ENCODE measurements at regions not wholly inside any gene's neighbourhood (a gene's known extent, or its start where the extent isn't known, plus 50 kb on each side); places are given as distances from the start of the nearest gene placed in this dataset.

DNA sequence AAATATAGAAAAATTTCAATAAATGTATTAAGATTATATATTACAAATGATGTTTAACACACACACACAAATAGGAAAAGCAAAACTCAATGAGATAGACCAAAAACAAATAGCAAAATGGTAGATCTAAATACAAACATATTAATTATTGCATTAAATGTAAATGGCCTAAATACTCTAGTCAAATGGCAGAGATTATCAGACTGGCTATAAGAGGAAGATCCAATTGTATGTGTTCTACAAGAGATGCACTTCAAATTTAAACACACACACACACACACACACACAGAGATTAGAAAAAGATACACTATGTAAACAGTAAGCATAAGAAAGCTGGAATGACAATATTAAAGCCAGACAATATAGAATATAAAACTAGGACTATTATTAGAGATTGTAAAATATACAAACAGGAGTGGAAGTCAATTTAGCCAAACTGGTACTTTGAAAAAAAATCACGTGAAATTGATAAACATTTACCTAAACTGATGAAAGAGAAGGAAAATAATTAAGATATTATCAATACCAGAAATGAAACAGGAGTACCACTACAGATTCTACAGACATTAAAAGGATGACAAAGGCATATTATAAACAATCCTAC lies 150.5 kb downstream of the TBXT start:
- dilution Hi-C loops (cut with MboI; ENCODE audit: extremely low pct_ligation_motif_present, low sequenced_read_pairs) (no loop called here), intact Hi-C loops (cut with micrococcal nuclease) (no loop called here)
- H3K9ac ChIP-seq (replicated peaks; ENCODE audit: extremely low read depth, insufficient read depth, low read length): no peak overlapping the region
- no peaks in the 10 kb centered on the region for H3K9me3 ChIP-seq (replicated peaks; ENCODE audit: control insufficient read depth, insufficient read depth, low read length)
- H3K4me3 ChIP-seq (replicated peaks in 1 of 3; ENCODE audit: insufficient read depth in 1 of 3, low read depth in 1 of 3, low read length in 3 of 3): no peak overlapping the region
- no peaks in the 10 kb centered on the region for H3K36me3 ChIP-seq (ENCODE audit: control insufficient read depth in 2 of 2, extremely low read depth in 1 of 2, insufficient read depth in 2 of 2, low read length in 2 of 2)
- H3K4me1 ChIP-seq (ENCODE audit: control insufficient read depth, extremely low read depth, insufficient read depth, low read length): no peaks in the 10 kb centered on the region
- BruUV-seq (replicated peaks): no TSS peak
- H3K4me2 ChIP-seq (ENCODE audit: insufficient read depth, low read length): no peak overlapping the region
- no peaks in the 10 kb centered on the region for H3K9me1 ChIP-seq (replicated peaks; ENCODE audit: control insufficient read depth, extremely low read depth, insufficient read depth, low read length)
- FAIRE-seq (no peak), DNase-seq (ENCODE audit: low read depth, low spot score) (no peak)
- H3K27ac ChIP-seq (ENCODE audit: insufficient read depth, low read depth, low read length): no peak overlapping the region
- H3K27me3 ChIP-seq (ENCODE audit: control insufficient read depth in 2 of 2, insufficient read depth in 2 of 2, low read length in 2 of 2): no peaks in the 10 kb centered on the region
- TF ChIP-seq POLR2A (IDR thresholded peaks at IDR 0.05; ENCODE audit: low read depth, low read length): no peak
- TF ChIP-seq MYC (IDR thresholded peaks at IDR 0.05; ENCODE audit: low read depth, low read length): no peak
- no peak for TF ChIP-seq POLR2AphosphoS5 (IDR thresholded peaks at IDR 0.05; ENCODE audit: insufficient read depth, low read depth, low read length)
- TF ChIP-seq, protein P1, sequence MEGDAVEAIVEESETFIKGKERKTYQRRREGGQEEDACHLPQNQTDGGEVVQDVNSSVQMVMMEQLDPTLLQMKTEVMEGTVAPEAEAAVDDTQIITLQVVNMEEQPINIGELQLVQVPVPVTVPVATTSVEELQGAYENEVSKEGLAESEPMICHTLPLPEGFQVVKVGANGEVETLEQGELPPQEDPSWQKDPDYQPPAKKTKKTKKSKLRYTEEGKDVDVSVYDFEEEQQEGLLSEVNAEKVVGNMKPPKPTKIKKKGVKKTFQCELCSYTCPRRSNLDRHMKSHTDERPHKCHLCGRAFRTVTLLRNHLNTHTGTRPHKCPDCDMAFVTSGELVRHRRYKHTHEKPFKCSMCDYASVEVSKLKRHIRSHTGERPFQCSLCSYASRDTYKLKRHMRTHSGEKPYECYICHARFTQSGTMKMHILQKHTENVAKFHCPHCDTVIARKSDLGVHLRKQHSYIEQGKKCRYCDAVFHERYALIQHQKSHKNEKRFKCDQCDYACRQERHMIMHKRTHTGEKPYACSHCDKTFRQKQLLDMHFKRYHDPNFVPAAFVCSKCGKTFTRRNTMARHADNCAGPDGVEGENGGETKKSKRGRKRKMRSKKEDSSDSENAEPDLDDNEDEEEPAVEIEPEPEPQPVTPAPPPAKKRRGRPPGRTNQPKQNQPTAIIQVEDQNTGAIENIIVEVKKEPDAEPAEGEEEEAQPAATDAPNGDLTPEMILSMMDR (IDR thresholded peaks at IDR 0.05; ENCODE audit: extremely low read depth in 1 of 2, insufficient read depth in 1 of 2, low read depth in 1 of 2, low read length in 2 of 2): no peak
- TF ChIP-seq, protein P2, sequence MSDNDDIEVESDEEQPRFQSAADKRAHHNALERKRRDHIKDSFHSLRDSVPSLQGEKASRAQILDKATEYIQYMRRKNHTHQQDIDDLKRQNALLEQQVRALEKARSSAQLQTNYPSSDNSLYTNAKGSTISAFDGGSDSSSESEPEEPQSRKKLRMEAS (IDR thresholded peaks at IDR 0.05; ENCODE audit: insufficient read depth, insufficient read length): no peak
- no peak for TF ChIP-seq EZH2 (IDR thresholded peaks at IDR 0.05; ENCODE audit: borderline replicate concordance, low read depth, low read length, severe bottlenecking)
- no peak for TF ChIP-seq JUN (IDR thresholded peaks at IDR 0.05; ENCODE audit: borderline replicate concordance, insufficient read depth, insufficient read length, low read depth)
- TF ChIP-seq FOS (IDR thresholded peaks at IDR 0.05; ENCODE audit: borderline replicate concordance, insufficient read depth, low read length): no peak
- no peak for TF ChIP-seq GATA2 (IDR thresholded peaks at IDR 0.05; ENCODE audit: insufficient read depth, insufficient read length, low read depth, low read length)
- CTCF ChIA-PET: no interaction called here
- H4K20me1 ChIP-seq (replicated peaks; ENCODE audit: control insufficient read depth, extremely low read depth, insufficient read depth, low read length): no peaks in the 10 kb centered on the region
- H2AFZ ChIP-seq (ENCODE audit: low read depth, low read length): no peak overlapping the region
- POLR2A ChIA-PET: no interaction called here
- no peaks in the 10 kb centered on the region for H3K79me2 ChIP-seq (ENCODE audit: control insufficient read depth, insufficient read depth, low read length)

All from endothelial cell of umbilical vein (primary cell).